Heart left ventricle (tissue), 16 donors: ENCODE measurements at regions not wholly inside any gene's neighbourhood (a gene's known extent, or its start where the extent isn't known, plus 50 kb on each side); places are given as distances from the start of the nearest gene placed in this dataset.

ENCODE experiments used
- ATAC-seq, 4 donors: fragments of 200-7000 bp; cut with Tn5 transposase; one replicate each; pipeline ENCODE4 v1.9.1; 2020 to 2022; ENCODE audit warnings: moderate library complexity in 4 of 4, mild to moderate bottlenecking in 3 of 4, moderate number of reproducible peaks in 1 of 4
- DNase-seq, 5 donors: peaks; one replicate each; pipeline ENCODE4 v3.0.0-alpha.2; 2020
- H3K27ac ChIP-seq, 12 donors: fragments of 200-600 bp; sonication (generic) in 4 of 12; one replicate each; pipeline versions ENCODE4 v1.5.0 to v1.8.0; 2016 to 2022; ENCODE audit warnings: mild to moderate bottlenecking in 2 of 12
- H3K27me3 ChIP-seq, 9 donors: fragments of 200-600 bp; sonication (generic) in 2 of 9; one replicate each; pipeline versions ENCODE4 v1.5.1 to v1.8.0; 2016 to 2022; ENCODE audit warnings: mild to moderate bottlenecking in 3 of 9
- H3K36me3 ChIP-seq, 9 donors: fragments of 200-600 bp; sonication (generic) in 2 of 9; one replicate each; pipeline versions ENCODE4 v1.5.0 to v1.8.0; 2018 to 2022; ENCODE audit warnings: mild to moderate bottlenecking in 2 of 9
- H3K4me1 ChIP-seq, 12 donors: fragments of 200-600 bp; sonication (generic) in 4 of 12; one replicate each; pipeline versions ENCODE4 v1.5.0 to v1.8.0; 2016 to 2022; ENCODE audit warnings: mild to moderate bottlenecking in 3 of 12
- H3K4me3 ChIP-seq, 12 donors: fragments of 200-600 bp; sonication (generic) in 4 of 12; one replicate each; pipeline versions ENCODE4 v1.5.0 to v1.8.0; 2017 to 2022; ENCODE audit warnings: mild to moderate bottlenecking in 9 of 12, moderate library complexity in 4 of 12
- H3K9me3 ChIP-seq, 12 donors: fragments of 200-600 bp; sonication (generic) in 4 of 12; one replicate each; pipeline versions ENCODE4 v1.5.0 to v1.8.0; 2016 to 2022; ENCODE audit warnings: mild to moderate bottlenecking in 1 of 12
- CTCF ChIP-seq, 12 donors: fragments of 200-600 bp; sonication (generic) in 4 of 12; IDR thresholded peaks; one replicate each; pipeline versions ENCODE4 v1.5.0 to v1.8.0; 2018 to 2022; ENCODE audit warnings: antibody characterized with exemption in 12 of 12, mild to moderate bottlenecking in 5 of 12
- POLR2A ChIP-seq, 2 donors: fragments of 450-650 bp; IDR thresholded peaks; one replicate each; pipeline ENCODE4 v1.6.1; 2017; ENCODE audit warnings: antibody characterized with exemption in 2 of 2, mild to moderate bottlenecking in 2 of 2, moderate library complexity in 2 of 2
- WGBS, 4 donors: extraction: QIAGEN DNeasy Blood & Tissue Kit in 2 of 4; methylation state at CpG; one replicate each; pipeline versions ENCODE4 v1.1.5 to v1.1.7; 2013 to 2018; 5-methylcytosine and 5-hydroxymethylcytosine counted together
- intact Hi-C, 10 donors: fragments of 100-400 bp; cut with DNase I; formaldehyde crosslinking; loops; one replicate each; pipeline versions ENCODE4 v1.11.1 to v1.14.2; 2022
- donor health status: ischemic (EF 13 %, LVEDD 7.1; RV severe dilation, severe dysfunction).
- donor health status: healthy with polysubstance abuse.
- donor health status: DM: no; HTN: yes; CAD: no.
- donor health status: DM: no; HTN: no; CAD: no.
- donor health status: ischemic (EF 25% LVEDD 6.9; RV normal size, moderate dysfunction).
- donor health status: ischemic (EF 25% LVEDD 5.7; RV mildly dilated, moderate dysfunction).
- donor health status: healthy.
- donor health status: DM: yes; HTN: yes; CAD: no.
- donor health status: ischemic (EF 35%, LVEDD 5.7; RV mildly dilated, moderate dysfunction).
- donor health status: nonischemic (EF 11% LVEDD 7.7; RV severe dilation, severe dysfunction).
- donor health status: DM: yes; HTN: yes; CAD: no.
- donor health status: PGD.
- donor health status: ischemic (EF 29% LVEDD 5.4; RV normal size, mild dysfunction).
- donor health status: nonischemic (EF 23%, LVEDD 6.1; RV moderate dilation, normal function).

- 0 to 3% (median 1%) methylated on average over 1 of the region's 1 CpG for WGBS, 4 donors
- no peak overlapping the region for H3K27ac ChIP-seq
- H3K36me3 ChIP-seq: no peaks in the 10 kb centered on the region
- H3K9me3 ChIP-seq: no peaks in the 10 kb centered on the region
- no peak overlapping the region for H3K4me3 ChIP-seq
- no peak for TF ChIP-seq POLR2A (IDR thresholded peaks at IDR 0.05)
- TF ChIP-seq CTCF (IDR thresholded peaks at IDR 0.05): peak; percentile 32 to 70 (median 56)
- no peaks in the 10 kb centered on the region for H3K4me1 ChIP-seq
- intact Hi-C loops: loop anchor here in 8 of 10 donors (5.0 to 10.0 kb wide), 5 partner anchors 1194 to 1647 kb away; no protein-coding TSS in a partner anchor
- no peaks in the 10 kb centered on the region for H3K27me3 ChIP-seq
- DNase-seq (no peak), ATAC-seq (no peak)
These were observed 1703.8 kb downstream of the MAT2B start for GRCh38 chr5:165209101-165209727.

GRCh38 chr5:165224366-165225045, 1719.1 kb downstream of the MAT2B start:
- Histone ChIP-seq H3K27ac (no peak overlapping the region), H3K27me3 (no peaks in the 10 kb centered on the region), H3K9me3 (no peaks in the 10 kb centered on the region), H3K36me3 (no peaks in the 10 kb centered on the region), H3K4me1 (no peaks in the 10 kb centered on the region), H3K4me3 (no peak overlapping the region)
- no peak for DNase-seq
- intact Hi-C loops: no loop called here
- no peak for ATAC-seq
- 31 to 46% (median 39%) methylated on average over 3 of the region's 3 CpGs for WGBS, 4 donors
- TF ChIP-seq POLR2A (IDR thresholded peaks at IDR 0.05) (no peak), CTCF (IDR thresholded peaks at IDR 0.05) (no peak)

GRCh38 chr5:165227515-165227914, 1722.1 kb downstream of the MAT2B start:
- no peak for ATAC-seq
- H3K4me1 ChIP-seq: no peaks in the 10 kb centered on the region
- WGBS, 4 donors: 81 to 87% (median 85%) methylated on average over 3 of the region's 3 CpGs
- DNase-seq: no peak
- no peak for TF ChIP-seq CTCF (IDR thresholded peaks at IDR 0.05)
- no peak for TF ChIP-seq POLR2A (IDR thresholded peaks at IDR 0.05)
- no peaks in the 10 kb centered on the region for H3K9me3 ChIP-seq
- H3K27me3 ChIP-seq: no peaks in the 10 kb centered on the region
- intact Hi-C loops: no loop called here
- H3K27ac ChIP-seq: no peak overlapping the region
- H3K36me3 ChIP-seq: no peaks in the 10 kb centered on the region
- H3K4me3 ChIP-seq: no peak overlapping the region

GRCh38 chr5:165228184-165228583, 1722.8 kb downstream of the MAT2B start:
- no peak for DNase-seq
- no peak for ATAC-seq
- Histone ChIP-seq H3K27ac (no peak overlapping the region), H3K4me1 (no peaks in the 10 kb centered on the region), H3K9me3 (no peaks in the 10 kb centered on the region), H3K4me3 (no peak overlapping the region), H3K36me3 (no peaks in the 10 kb centered on the region), H3K27me3 (no peaks in the 10 kb centered on the region)
- 52 to 62% (median 56%) methylated on average over 1 of the region's 1 CpG for WGBS, 4 donors
- no peak for TF ChIP-seq POLR2A (IDR thresholded peaks at IDR 0.05)
- intact Hi-C loops: no loop called here
